ENCODE measurements at regions not wholly inside any gene's neighbourhood (a gene's known extent, or its start where the extent isn't known, plus 50 kb on each side); places are given as distances from the start of the nearest gene placed in this dataset.

DNA sequence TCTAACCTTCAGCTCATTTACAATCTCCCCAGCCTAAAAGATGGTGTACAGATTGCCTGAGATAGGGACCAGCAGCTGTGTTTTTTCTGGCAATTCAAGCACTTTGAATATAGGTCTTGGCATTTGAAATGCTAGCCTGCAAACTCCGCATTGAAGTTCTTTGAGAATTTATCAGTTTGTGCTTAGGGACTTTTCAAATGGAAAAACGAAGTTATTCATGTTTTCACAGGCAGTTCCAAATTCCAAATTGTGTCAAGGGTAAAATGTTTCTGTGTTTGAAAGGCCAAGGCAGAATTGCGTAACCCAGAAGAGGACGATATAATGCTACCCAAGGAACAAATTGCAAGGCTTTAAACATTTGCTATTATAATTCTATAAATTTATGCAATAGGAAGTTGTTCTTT is 168.9 kb upstream of the RASSF8 start:
- no peaks in the 10 kb centered on the region for H3K36me3 ChIP-seq (ENCODE audit: low read depth)
- no peaks in the 10 kb centered on the region for H3K9me3 ChIP-seq
- TF ChIP-seq, protein P1, sequence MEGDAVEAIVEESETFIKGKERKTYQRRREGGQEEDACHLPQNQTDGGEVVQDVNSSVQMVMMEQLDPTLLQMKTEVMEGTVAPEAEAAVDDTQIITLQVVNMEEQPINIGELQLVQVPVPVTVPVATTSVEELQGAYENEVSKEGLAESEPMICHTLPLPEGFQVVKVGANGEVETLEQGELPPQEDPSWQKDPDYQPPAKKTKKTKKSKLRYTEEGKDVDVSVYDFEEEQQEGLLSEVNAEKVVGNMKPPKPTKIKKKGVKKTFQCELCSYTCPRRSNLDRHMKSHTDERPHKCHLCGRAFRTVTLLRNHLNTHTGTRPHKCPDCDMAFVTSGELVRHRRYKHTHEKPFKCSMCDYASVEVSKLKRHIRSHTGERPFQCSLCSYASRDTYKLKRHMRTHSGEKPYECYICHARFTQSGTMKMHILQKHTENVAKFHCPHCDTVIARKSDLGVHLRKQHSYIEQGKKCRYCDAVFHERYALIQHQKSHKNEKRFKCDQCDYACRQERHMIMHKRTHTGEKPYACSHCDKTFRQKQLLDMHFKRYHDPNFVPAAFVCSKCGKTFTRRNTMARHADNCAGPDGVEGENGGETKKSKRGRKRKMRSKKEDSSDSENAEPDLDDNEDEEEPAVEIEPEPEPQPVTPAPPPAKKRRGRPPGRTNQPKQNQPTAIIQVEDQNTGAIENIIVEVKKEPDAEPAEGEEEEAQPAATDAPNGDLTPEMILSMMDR (IDR thresholded peaks at IDR 0.05): no peak
- H3K4me1 ChIP-seq (ENCODE audit: low read depth): no peaks in the 10 kb centered on the region
- H3K4me3 ChIP-seq: no peak overlapping the region
- ATAC-seq: no peak
- DNase-seq: no peak
- intact Hi-C loops (cut with DNase I, micrococcal nuclease): no loop called here

GRCh38 chr12:25792031-25792430 is 166.5 kb upstream of the RASSF8 start:
- ATAC-seq (no peak), DNase-seq (no peak)
- TF ChIP-seq, protein P1 (IDR thresholded peaks at IDR 0.05): no peak

GRCh38 chr12:25793196-25793595 is 165.3 kb upstream of the RASSF8 start:
- Histone ChIP-seq H3K4me3 (no peak overlapping the region), H3K36me3 (ENCODE audit: low read depth) (no peaks in the 10 kb centered on the region), H3K4me1 (ENCODE audit: low read depth) (no peaks in the 10 kb centered on the region), H3K9me3 (no peaks in the 10 kb centered on the region)
- ATAC-seq (no peak), DNase-seq (no peak)
- intact Hi-C loops (cut with DNase I, micrococcal nuclease): no loop called here
- TF ChIP-seq, protein P1 (IDR thresholded peaks at IDR 0.05): no peak

More at GRCh38 chr12:25792031-25792430, 166.5 kb upstream of the RASSF8 start:
- Histone ChIP-seq H3K36me3 (ENCODE audit: low read depth) (no peaks in the 10 kb centered on the region), H3K4me3 (no peak overlapping the region), H3K4me1 (ENCODE audit: low read depth) (no peaks in the 10 kb centered on the region), H3K9me3 (no peaks in the 10 kb centered on the region)
- intact Hi-C loops (cut with DNase I, micrococcal nuclease): no loop called here

DNA sequence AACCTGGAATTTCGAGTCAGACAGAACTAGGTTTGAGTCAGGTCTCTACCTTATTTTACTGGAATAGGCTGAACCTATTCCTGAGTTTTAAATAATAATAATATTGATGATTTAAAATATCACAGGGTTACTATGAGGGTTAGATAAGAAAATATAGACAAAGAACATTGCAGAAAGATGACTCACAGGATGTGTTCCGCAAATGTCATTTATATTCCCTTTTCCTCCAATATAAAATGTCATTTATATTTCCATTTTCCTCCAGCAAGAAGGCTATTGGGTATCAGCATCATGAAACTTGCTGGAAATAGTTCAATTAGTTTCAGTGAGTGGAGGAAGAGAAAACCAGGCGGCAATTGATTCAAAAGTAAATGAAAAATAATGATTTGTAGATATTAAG is 163.9 kb upstream of the RASSF8 start:
- Histone ChIP-seq H3K9me3 (no peaks in the 10 kb centered on the region), H3K4me1 (ENCODE audit: low read depth) (no peaks in the 10 kb centered on the region), H3K4me3 (no peak overlapping the region), H3K36me3 (ENCODE audit: low read depth) (no peaks in the 10 kb centered on the region)
- TF ChIP-seq, protein P1 (IDR thresholded peaks at IDR 0.05): no peak
- ATAC-seq (no peak), DNase-seq (no peak)
- intact Hi-C loops (cut with DNase I, micrococcal nuclease): no loop called here

GRCh38 chr12:25796523-25797000 is 161.9 kb upstream of the RASSF8 start:
- intact Hi-C loops (cut with DNase I, micrococcal nuclease): no loop called here
- TF ChIP-seq, protein P1 (IDR thresholded peaks at IDR 0.05): no peak
- no peak for ATAC-seq
- no peak overlapping the region for H3K4me3 ChIP-seq
- no peaks in the 10 kb centered on the region for H3K36me3 ChIP-seq (ENCODE audit: low read depth)
- DNase-seq: no peak
- no peaks in the 10 kb centered on the region for H3K9me3 ChIP-seq
- H3K4me1 ChIP-seq (ENCODE audit: low read depth): no peaks in the 10 kb centered on the region

DNA sequence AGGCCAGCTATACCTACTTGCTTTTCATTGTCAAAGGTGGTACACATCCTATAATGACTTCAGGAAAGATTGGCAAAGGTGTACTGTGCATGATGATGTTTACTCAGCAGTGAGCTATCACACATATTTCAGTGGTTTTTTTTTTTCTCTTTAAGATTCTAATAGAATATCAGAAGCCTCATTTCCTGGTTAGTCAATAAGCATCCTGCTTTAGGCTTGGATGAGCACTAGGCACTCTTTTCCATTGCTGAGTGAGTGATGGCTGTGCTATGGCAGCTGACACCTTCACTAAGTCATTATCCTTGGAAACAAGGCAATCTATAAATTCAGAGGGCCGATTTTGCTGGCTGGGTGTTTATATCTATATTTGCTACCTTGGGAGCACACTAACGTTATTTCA is 161.1 kb upstream of the RASSF8 start:
- H3K9me3 ChIP-seq: no peaks in the 10 kb centered on the region
- TF ChIP-seq, protein P1 (IDR thresholded peaks at IDR 0.05): no peak
- no peak overlapping the region for H3K4me3 ChIP-seq
- no peaks in the 10 kb centered on the region for H3K36me3 ChIP-seq (ENCODE audit: low read depth)
- ATAC-seq: no peak
- intact Hi-C loops (cut with DNase I, micrococcal nuclease): no loop called here
- no peak for DNase-seq
- H3K4me1 ChIP-seq (ENCODE audit: low read depth): no peaks in the 10 kb centered on the region

Measured in mucosa of descending colon (tissue), 3 donors.